Osteocyte (in vitro differentiated cells): ENCODE measurements at regions not wholly inside any gene's neighbourhood (a gene's known extent, or its start where the extent isn't known, plus 50 kb on each side); places are given as distances from the start of the nearest gene placed in this dataset.
"Not testable (repeated sequence)": the region's sequence is repeated elsewhere in the genome, so short reads cannot be mapped to it uniquely, and the experiment has no call there.

ENCODE experiments used
- DNase-seq: peaks from one replicate; pipeline ENCODE4 v3.0.0; 2021; ENCODE audit warnings: mixed read lengths; ENCODE audit not compliant: unreplicated experiment; ENCODE audit errors: extremely low spot score
- H3K27ac Mint-ChIP-seq: one replicate; pipeline ENCODE4 v1.8.0; 2021; ENCODE audit warnings: mild to moderate bottlenecking, mixed read lengths; ENCODE audit not compliant: unreplicated experiment
- H3K27me3 Mint-ChIP-seq: one replicate; pipeline ENCODE4 v1.8.0; 2021; ENCODE audit warnings: mixed read lengths; ENCODE audit not compliant: unreplicated experiment
- H3K36me3 Mint-ChIP-seq: one replicate; pipeline ENCODE4 v1.8.0; 2021; ENCODE audit warnings: mixed read lengths; ENCODE audit not compliant: unreplicated experiment
- H3K4me1 Mint-ChIP-seq: one replicate; pipeline ENCODE4 v1.8.0; 2021; ENCODE audit warnings: mixed read lengths; ENCODE audit not compliant: unreplicated experiment
- H3K4me3 Mint-ChIP-seq: one replicate; pipeline ENCODE4 v1.8.0; 2021; ENCODE audit warnings: mild to moderate bottlenecking, moderate library complexity, mixed read lengths; ENCODE audit not compliant: unreplicated experiment
- H3K9me3 Mint-ChIP-seq: one replicate; pipeline ENCODE4 v1.8.0; 2021; ENCODE audit warnings: mixed read lengths; ENCODE audit not compliant: unreplicated experiment
- CTCF ChIP-seq: fragments of 200-600 bp; sonication (generic); IDR thresholded peaks from 2 replicates; pipeline ENCODE4 v1.5.0; 2021; ENCODE audit warnings: antibody characterized with exemption, mild to moderate bottlenecking, moderate library complexity

DNA sequence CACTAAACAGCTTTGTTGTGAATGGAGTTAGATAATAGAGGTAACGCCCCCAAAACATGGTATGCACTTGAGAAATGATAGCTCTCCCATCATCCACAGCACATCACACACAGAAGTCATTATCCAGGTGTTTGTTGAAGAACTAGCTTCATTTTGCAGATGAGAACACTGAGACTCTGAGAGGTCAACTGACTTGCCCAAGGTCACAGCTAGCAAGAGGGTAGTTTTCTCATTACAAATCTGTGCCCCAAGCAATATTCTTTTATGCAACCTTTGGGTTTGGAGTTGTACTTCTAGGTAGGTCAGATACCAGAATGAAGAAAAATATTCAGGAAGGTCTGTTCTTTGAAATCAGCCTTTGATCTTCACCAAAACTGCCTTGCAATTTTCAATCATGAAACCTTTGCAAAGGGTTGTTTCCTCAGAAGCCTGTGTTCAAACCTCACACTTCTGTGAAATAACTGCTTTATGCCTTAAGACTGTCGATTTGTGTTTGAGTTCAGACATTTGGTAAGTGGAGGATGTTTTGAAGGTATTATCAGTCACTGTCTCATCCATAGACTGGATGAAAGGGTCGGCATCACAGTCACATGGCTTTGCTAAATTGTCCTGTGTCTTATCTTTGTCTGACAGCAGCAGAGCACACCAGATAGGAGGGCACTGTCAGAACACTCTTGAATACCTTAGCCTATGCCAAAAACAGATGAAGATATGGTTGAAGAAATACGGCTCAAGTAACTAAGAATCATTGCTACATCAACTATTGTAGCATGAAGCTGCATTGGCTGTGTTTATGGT lies 233.2 kb upstream of the BTG1 start:
- H3K27ac Mint-ChIP-seq = no peak overlapping the region
- TF ChIP-seq CTCF = no peak
- peaks cover 5% of the 10 kb centered on the region for H3K27me3 Mint-ChIP-seq
- no peaks in the 10 kb centered on the region for H3K36me3 Mint-ChIP-seq
- DNase-seq = no peak
- no peaks in the 10 kb centered on the region for H3K9me3 Mint-ChIP-seq
- H3K4me3 Mint-ChIP-seq = no peak overlapping the region
- no peaks in the 10 kb centered on the region for H3K4me1 Mint-ChIP-seq

DNA sequence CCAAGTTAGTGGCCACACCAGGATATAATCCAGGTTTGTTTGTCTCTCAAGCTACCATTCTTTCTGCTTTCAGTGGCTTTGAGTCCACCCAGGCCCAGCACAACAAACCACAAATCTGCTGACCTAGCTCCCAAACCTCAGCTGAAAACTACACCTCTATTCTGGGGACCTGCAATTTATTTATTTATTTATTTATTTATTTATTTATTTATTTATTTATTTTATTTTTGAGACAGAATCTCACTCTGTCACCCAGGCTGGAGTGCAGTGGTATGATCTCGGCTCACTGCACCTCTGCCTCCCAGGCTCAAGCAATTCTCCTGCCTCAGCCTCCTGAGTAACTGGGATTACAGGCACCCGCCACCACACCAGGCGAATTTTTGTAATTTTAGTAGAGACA lies 229.9 kb upstream of the BTG1 start:
- DNase-seq, H3K27me3 Mint-ChIP-seq, H3K4me1 Mint-ChIP-seq, H3K4me3 Mint-ChIP-seq, H3K9me3 Mint-ChIP-seq, H3K36me3 Mint-ChIP-seq, H3K27ac Mint-ChIP-seq: not testable (repeated sequence)

GRCh38 chr12:92370828-92371227 lies 225.2 kb upstream of the BTG1 start:
- Mint-ChIP-seq H3K27ac (no peak overlapping the region), H3K4me1 (peaks cover 10% of the 10 kb centered on the region), H3K27me3 (no peaks in the 10 kb centered on the region), H3K9me3 (no peaks in the 10 kb centered on the region), H3K36me3 (no peaks in the 10 kb centered on the region), H3K4me3 (no peak overlapping the region)
- no peak for TF ChIP-seq CTCF
- DNase-seq = no peak

DNA sequence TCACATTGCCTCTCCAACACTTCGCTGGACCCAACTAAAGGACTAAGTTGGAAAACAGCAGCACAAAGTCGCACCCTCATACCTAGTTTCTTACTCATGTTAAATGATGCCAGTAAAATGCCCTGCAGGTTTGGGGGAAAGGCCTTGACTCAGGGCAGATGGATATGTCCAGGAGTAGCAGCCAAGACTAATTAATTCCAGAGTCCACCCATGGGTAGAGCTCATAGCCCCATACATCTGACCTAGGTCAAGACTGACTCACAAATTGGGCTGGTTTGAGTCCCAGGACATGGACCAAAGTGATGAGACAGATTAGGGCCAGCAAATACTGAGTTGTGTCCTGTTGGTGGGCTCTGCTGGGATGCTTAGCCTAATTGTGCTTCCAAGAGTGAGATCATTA lies 224.0 kb upstream of the BTG1 start:
- H3K27me3 Mint-ChIP-seq = no peaks in the 10 kb centered on the region
- no peak for TF ChIP-seq CTCF
- DNase-seq = no peak
- no peak overlapping the region for H3K27ac Mint-ChIP-seq
- no peaks in the 10 kb centered on the region for H3K36me3 Mint-ChIP-seq
- H3K4me3 Mint-ChIP-seq = no peak overlapping the region
- H3K9me3 Mint-ChIP-seq = no peaks in the 10 kb centered on the region
- peaks cover 13% of the 10 kb centered on the region for H3K4me1 Mint-ChIP-seq

DNA sequence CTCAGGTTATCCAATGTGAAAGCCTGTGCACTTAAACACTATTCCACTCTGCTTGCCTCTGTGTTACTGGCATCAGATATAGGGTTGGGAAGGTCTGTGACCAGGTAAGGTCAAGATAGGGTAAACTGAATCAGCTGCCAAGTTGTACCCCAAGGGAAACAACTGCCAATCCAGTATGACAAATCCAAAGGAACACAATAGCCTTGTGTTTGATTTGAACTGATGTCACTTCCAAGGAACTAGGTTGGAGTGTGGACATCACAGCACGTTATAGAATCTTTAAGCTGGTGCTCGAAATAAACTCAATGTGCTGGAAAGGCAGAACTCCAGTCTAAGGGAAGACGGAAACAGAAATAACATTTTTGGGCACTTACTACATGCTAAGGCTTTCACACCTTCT lies 223.4 kb upstream of the BTG1 start:
- DNase-seq = no peak
- Mint-ChIP-seq H3K4me1 (peaks cover 16% of the 10 kb centered on the region), H3K4me3 (no peak overlapping the region), H3K36me3 (no peaks in the 10 kb centered on the region), H3K27me3 (no peaks in the 10 kb centered on the region), H3K9me3 (no peaks in the 10 kb centered on the region), H3K27ac (peak overlapping the region; percentile 10)
- no peak for TF ChIP-seq CTCF

- no peak for TF ChIP-seq CTCF
- Mint-ChIP-seq H3K36me3 (no peaks in the 10 kb centered on the region), H3K27ac (no peak overlapping the region), H3K4me3 (no peak overlapping the region), H3K27me3 (no peaks in the 10 kb centered on the region), H3K9me3 (no peaks in the 10 kb centered on the region), H3K4me1 (peaks cover 33% of the 10 kb centered on the region)
- DNase-seq = no peak
Measured at GRCh38 chr12:92365836-92366235, 220.2 kb upstream of the BTG1 start.
